ENCODE measurements at regions not wholly inside any gene's neighbourhood (a gene's known extent, or its start where the extent isn't known, plus 50 kb on each side); places are given as distances from the start of the nearest gene placed in this dataset.

GRCh38 chr18:60100778-60101177, 201.0 kb downstream of the PMAIP1 start:
- no peak overlapping the region for H3K4me3 ChIP-seq (replicated peaks; ENCODE audit: insufficient read depth, low read length)
- TF ChIP-seq REST (IDR thresholded peaks at IDR 0.05; ENCODE audit: insufficient replicate concordance, low read depth) = no peak
- no peak for TF ChIP-seq POLR2AphosphoS5 (IDR thresholded peaks at IDR 0.05; ENCODE audit: low read depth)
- no peak for TF ChIP-seq CTCF (IDR thresholded peaks at IDR 0.05; ENCODE audit: insufficient read depth, low read length)
- no peak for TF ChIP-seq GABPA (IDR thresholded peaks at IDR 0.05; ENCODE audit: low read depth)
- no peak for TF ChIP-seq SPI1 (IDR thresholded peaks at IDR 0.05; ENCODE audit: borderline replicate concordance, low read depth)
- no peak overlapping the region for H3K27ac ChIP-seq (replicated peaks)
- DNase-seq (ENCODE audit: low read depth in 1 of 2, low spot score in 1 of 2) = peak in 1 of 2 experiments; percentile 24
- H3K27me3 ChIP-seq (ENCODE audit: insufficient read depth, poor library complexity, severe bottlenecking) = no peaks in the 10 kb centered on the region

GRCh38 chr18:60099709-60100108, 199.9 kb downstream of the PMAIP1 start:
- DNase-seq (ENCODE audit: low read depth in 1 of 2, low spot score in 1 of 2) = no peak

GRCh38 chr18:60096428-60096827, 196.6 kb downstream of the PMAIP1 start:
- no peak for TF ChIP-seq GABPA (IDR thresholded peaks at IDR 0.05; ENCODE audit: low read depth)
- no peak for TF ChIP-seq POLR2AphosphoS5 (IDR thresholded peaks at IDR 0.05; ENCODE audit: low read depth)
- no peak for TF ChIP-seq SPI1 (IDR thresholded peaks at IDR 0.05; ENCODE audit: borderline replicate concordance, low read depth)
- no peak for TF ChIP-seq REST (IDR thresholded peaks at IDR 0.05; ENCODE audit: insufficient replicate concordance, low read depth)
- TF ChIP-seq CTCF (IDR thresholded peaks at IDR 0.05; ENCODE audit: insufficient read depth, low read length) = no peak
- DNase-seq (ENCODE audit: low read depth in 1 of 2, low spot score in 1 of 2) = no peak
- no peaks in the 10 kb centered on the region for H3K27me3 ChIP-seq (ENCODE audit: insufficient read depth, poor library complexity, severe bottlenecking)

More at GRCh38 chr18:60099709-60100108, 199.9 kb downstream of the PMAIP1 start:
- H3K4me3 ChIP-seq (replicated peaks; ENCODE audit: insufficient read depth, low read length) = no peak overlapping the region
- no peaks in the 10 kb centered on the region for H3K27me3 ChIP-seq (ENCODE audit: insufficient read depth, poor library complexity, severe bottlenecking)
- no peak overlapping the region for H3K27ac ChIP-seq (replicated peaks)
- TF ChIP-seq CTCF (IDR thresholded peaks at IDR 0.05; ENCODE audit: insufficient read depth, low read length) = no peak
- TF ChIP-seq GABPA (IDR thresholded peaks at IDR 0.05; ENCODE audit: low read depth) = no peak
- TF ChIP-seq REST (IDR thresholded peaks at IDR 0.05; ENCODE audit: insufficient replicate concordance, low read depth) = no peak
- TF ChIP-seq SPI1 (IDR thresholded peaks at IDR 0.05; ENCODE audit: borderline replicate concordance, low read depth) = no peak
- no peak for TF ChIP-seq POLR2AphosphoS5 (IDR thresholded peaks at IDR 0.05; ENCODE audit: low read depth)

More at GRCh38 chr18:60096428-60096827, 196.6 kb downstream of the PMAIP1 start:
- Histone ChIP-seq H3K4me3 (replicated peaks; ENCODE audit: insufficient read depth, low read length) (no peak overlapping the region), H3K27ac (replicated peaks) (no peak overlapping the region)

Data from HL-60 (cell line).